Liver (tissue), 3 donors: ENCODE measurements at regions not wholly inside any gene's neighbourhood (a gene's known extent, or its start where the extent isn't known, plus 50 kb on each side); places are given as distances from the start of the nearest gene placed in this dataset.

ENCODE experiments used
- ATF3 ChIP-seq: IDR thresholded peaks from 2 replicates; pipeline ENCODE4 v1.6.1; 2016; ENCODE audit warnings: antibody characterized with exemption
- CTCF ChIP-seq: fragments of 150-350 bp; IDR thresholded peaks from 2 replicates; pipeline ENCODE4 v1.5.1; 2017; ENCODE audit warnings: improper control_type of control experiment, low read depth, low read length; ENCODE audit not compliant: missing input control
- EGR1 ChIP-seq, 2 donors: IDR thresholded peaks; 2 replicates each; pipeline ENCODE4 v1.6.1; 2016 to 2018; ENCODE audit warnings: antibody characterized with exemption in 2 of 2, low read depth in 2 of 2
- FOXA1 ChIP-seq: IDR thresholded peaks from 2 replicates; pipeline ENCODE4 v1.6.1; 2016; ENCODE audit warnings: antibody characterized with exemption
- GABPA ChIP-seq, 2 donors: IDR thresholded peaks in 1 of 2; conservative IDR thresholded peaks in 1 of 2; 2 replicates each; pipeline ENCODE4 v1.6.1; 2016; ENCODE audit warnings: antibody characterized with exemption in 2 of 2, mild to moderate bottlenecking in 1 of 2, moderate library complexity in 1 of 2
- JUND ChIP-seq, 2 donors: IDR thresholded peaks; 2 replicates each; pipeline ENCODE4 v1.6.1; 2016; ENCODE audit warnings: antibody characterized with exemption in 2 of 2
- MAX ChIP-seq: IDR thresholded peaks from 2 replicates; pipeline ENCODE4 v1.6.1; 2016; ENCODE audit warnings: antibody characterized with exemption
- RAD21 ChIP-seq, 2 donors: IDR thresholded peaks; 2 replicates each; pipeline ENCODE4 v1.6.1; 2016; ENCODE audit warnings: antibody characterized with exemption in 2 of 2, mild to moderate bottlenecking in 2 of 2
- REST ChIP-seq: IDR thresholded peaks from 2 replicates; pipeline ENCODE4 v1.6.1; 2016; ENCODE audit warnings: antibody characterized with exemption, mild to moderate bottlenecking
- SP1 ChIP-seq: IDR thresholded peaks from 2 replicates; pipeline ENCODE4 v1.6.1; 2018; ENCODE audit warnings: antibody characterized with exemption, mild to moderate bottlenecking
- TAF1 ChIP-seq: conservative IDR thresholded peaks from 2 replicates; pipeline ENCODE4 v1.6.1; 2016; ENCODE audit warnings: antibody characterized with exemption, mild to moderate bottlenecking
- donor health status: healthy.
- donor health status: healthy.

GRCh38 chr19:30910485-30911240, 438.6 kb downstream of the TSHZ3 start:
- TF ChIP-seq CTCF: no peak
- no peak for TF ChIP-seq EGR1 (IDR thresholded peaks at IDR 0.05; ENCODE audit: low read depth in 2 of 2)
- TF ChIP-seq ATF3: no peak
- TF ChIP-seq SP1: no peak
- TF ChIP-seq GABPA (IDR thresholded peaks at IDR 0.05 in 1 of 2, conservative IDR thresholded peaks at IDR 0.05 in 1 of 2): no peak
- TF ChIP-seq JUND (IDR thresholded peaks at IDR 0.05): no peak
- no peak for TF ChIP-seq FOXA1
- TF ChIP-seq REST: no peak
- TF ChIP-seq MAX: no peak
- TF ChIP-seq RAD21 (IDR thresholded peaks at IDR 0.05): no peak
- TF ChIP-seq TAF1: no peak
